Activated T-helper 1 cell treated with anti-CD3 and anti-CD28 coated beads, Interleukin-12 subunit alpha, Interleukin-12 subunit beta, Interleukin-2, Interleukin-4 antibody, amounts not matched to agents 30 ng/mL and 10 ng/mL and 1 ng/mL, durations not matched to agents 14 hours and 24 hours and 36 hours (primary cell): ENCODE measurements at regions not wholly inside any gene's neighbourhood (a gene's known extent, or its start where the extent isn't known, plus 50 kb on each side); places are given as distances from the start of the nearest gene placed in this dataset.
"Not testable (repeated sequence)": the region's sequence is repeated elsewhere in the genome, so short reads cannot be mapped to it uniquely, and the experiment has no call there.

Experiments used
- DNase-seq: peaks from one replicate; pipeline ENCODE4 v3.0.0; 2021; ENCODE audit warnings: low spot score
- H3K27ac Mint-ChIP-seq: one replicate; pipeline ENCODE4 v1.8.0; 2021; ENCODE audit warnings: mild to moderate bottlenecking, mixed read lengths
- H3K27me3 Mint-ChIP-seq: one replicate; pipeline ENCODE4 v1.8.0; 2022; ENCODE audit warnings: mild to moderate bottlenecking, moderate library complexity, mixed read lengths; ENCODE audit not compliant: insufficient read depth
- H3K36me3 Mint-ChIP-seq: one replicate; pipeline ENCODE4 v1.8.0; 2021; ENCODE audit warnings: low read depth, mixed read lengths
- H3K4me1 Mint-ChIP-seq: one replicate; pipeline ENCODE4 v1.8.0; 2021; ENCODE audit warnings: low read depth, mixed read lengths
- H3K4me3 Mint-ChIP-seq: one replicate; pipeline ENCODE4 v1.8.0; 2021; ENCODE audit warnings: mild to moderate bottlenecking, moderate library complexity, mixed read lengths
- H3K9me3 Mint-ChIP-seq: one replicate; pipeline ENCODE4 v1.8.0; 2021; ENCODE audit warnings: mixed read lengths
- intact Hi-C: fragments of 100-400 bp; cut with micrococcal nuclease; formaldehyde crosslinking; loops from one replicate; pipeline ENCODE4 v1.15.1; 2024

DNA sequence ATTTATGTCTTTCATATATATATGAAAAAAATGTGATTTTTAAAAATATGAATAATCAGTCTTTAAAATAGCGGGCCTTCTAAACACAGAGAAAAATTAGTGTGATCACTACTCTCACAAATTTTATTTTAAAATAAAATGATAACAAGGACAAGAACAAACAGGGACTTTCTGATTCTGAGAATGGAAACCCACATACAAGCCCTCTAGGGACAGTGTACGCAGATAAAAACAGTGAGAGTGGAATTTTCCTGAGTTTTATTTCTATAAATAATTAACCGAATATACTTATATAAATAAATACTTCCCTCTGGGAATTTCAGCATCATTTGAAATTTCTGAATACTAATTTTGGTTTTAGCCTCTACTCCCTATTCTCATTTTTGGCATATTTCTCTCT lies 201.4 kb upstream of the CBLB start:
- Mint-ChIP-seq H3K4me3 (no peak overlapping the region), H3K4me1 (peaks cover 15% of the 10 kb centered on the region), H3K36me3 (peaks cover 7% of the 10 kb centered on the region), H3K27ac (no peak overlapping the region), H3K27me3 (no peaks in the 10 kb centered on the region), H3K9me3 (peaks cover 11% of the 10 kb centered on the region)
- intact Hi-C loops: no loop called here
- DNase-seq: no peak

DNA sequence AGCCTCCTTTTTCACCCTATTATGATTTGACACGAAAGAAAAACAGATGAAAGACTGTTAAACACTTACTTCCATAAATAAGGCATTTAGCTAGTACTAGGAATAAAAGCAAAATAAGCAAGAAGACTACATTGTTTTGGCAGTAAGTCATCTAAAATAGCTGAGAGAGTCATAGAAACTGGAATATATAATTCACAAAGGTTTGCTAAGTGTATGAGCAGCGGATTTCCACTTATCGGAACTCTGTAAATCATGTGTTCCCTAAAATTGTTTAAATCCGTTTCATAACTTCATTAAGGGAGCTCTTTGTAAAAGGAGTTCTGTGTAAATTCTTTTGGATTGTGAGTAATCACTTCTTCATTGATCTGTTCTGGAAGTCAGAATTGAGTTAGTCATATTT lies 202.5 kb upstream of the CBLB start:
- H3K27ac Mint-ChIP-seq: no peak overlapping the region
- peaks cover 15% of the 10 kb centered on the region for H3K4me1 Mint-ChIP-seq
- DNase-seq: no peak
- H3K36me3 Mint-ChIP-seq: peaks cover 7% of the 10 kb centered on the region
- H3K27me3 Mint-ChIP-seq: no peaks in the 10 kb centered on the region
- peaks cover 11% of the 10 kb centered on the region for H3K9me3 Mint-ChIP-seq
- H3K4me3 Mint-ChIP-seq: no peak overlapping the region
- intact Hi-C loops: no loop called here

DNA sequence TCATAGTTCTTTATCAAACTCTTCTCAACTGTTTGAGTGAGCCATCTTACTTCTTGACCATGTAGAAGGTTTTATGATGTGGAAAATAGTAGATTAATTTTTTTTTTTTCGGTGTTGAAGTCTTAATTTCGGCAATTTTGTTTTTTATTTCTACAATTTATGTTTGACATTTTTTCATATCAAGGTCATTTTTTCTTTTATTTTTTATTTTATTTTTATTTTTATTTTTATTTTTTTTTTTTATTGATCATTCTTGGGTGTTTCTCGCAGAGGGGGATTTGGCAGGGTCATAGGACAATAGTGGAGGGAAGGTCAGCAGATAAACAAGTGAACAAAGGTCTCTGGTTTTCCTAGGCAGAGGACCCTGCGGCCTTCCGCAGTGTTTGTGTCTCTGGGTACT lies 203.8 kb upstream of the CBLB start:
- H3K4me3 Mint-ChIP-seq, DNase-seq, H3K36me3 Mint-ChIP-seq, intact Hi-C loops, H3K27me3 Mint-ChIP-seq, H3K27ac Mint-ChIP-seq: not testable (repeated sequence)
- H3K9me3 Mint-ChIP-seq: peaks cover 16% of the 10 kb centered on the region
- peaks cover 15% of the 10 kb centered on the region for H3K4me1 Mint-ChIP-seq

GRCh38 chr3:106073806-106074205 lies 205.0 kb upstream of the CBLB start:
- H3K27me3 Mint-ChIP-seq, H3K36me3 Mint-ChIP-seq, intact Hi-C loops, H3K4me3 Mint-ChIP-seq, DNase-seq, H3K27ac Mint-ChIP-seq, H3K4me1 Mint-ChIP-seq: not testable (repeated sequence)
- peaks cover 13% of the 10 kb centered on the region for H3K9me3 Mint-ChIP-seq

GRCh38 chr3:106075731-106076130 lies 206.9 kb upstream of the CBLB start:
- H3K27ac Mint-ChIP-seq, H3K36me3 Mint-ChIP-seq, H3K4me1 Mint-ChIP-seq, DNase-seq, H3K4me3 Mint-ChIP-seq, H3K27me3 Mint-ChIP-seq, intact Hi-C loops: not testable (repeated sequence)
- peaks cover 17% of the 10 kb centered on the region for H3K9me3 Mint-ChIP-seq

DNA sequence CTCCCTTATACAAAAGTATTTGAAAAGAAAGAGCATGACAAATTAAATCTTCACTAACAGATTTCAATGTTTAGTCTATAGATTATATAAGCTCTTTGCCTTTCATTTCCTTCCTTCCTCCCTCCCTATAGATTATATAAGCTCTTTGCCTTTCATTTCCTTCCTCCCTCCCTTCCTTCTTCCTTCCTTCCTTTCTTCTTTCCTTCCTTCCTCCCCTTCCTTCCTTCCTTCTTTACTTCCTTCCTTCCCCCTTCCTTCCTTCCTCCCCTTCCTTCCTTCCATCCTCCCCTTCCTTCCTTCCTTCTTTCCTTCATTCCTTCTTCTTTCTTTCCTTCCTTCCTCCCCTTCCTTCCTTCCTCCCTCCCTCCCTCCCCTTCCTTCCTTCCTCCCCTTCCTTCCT lies 209.8 kb upstream of the CBLB start:
- H3K27ac Mint-ChIP-seq: no peak overlapping the region
- H3K4me3 Mint-ChIP-seq: no peak overlapping the region

GRCh38 chr3:106082616-106083015 lies 213.8 kb upstream of the CBLB start:
- Mint-ChIP-seq H3K27me3 (no peaks in the 10 kb centered on the region), H3K27ac (no peak overlapping the region), H3K36me3 (peaks cover 8% of the 10 kb centered on the region), H3K4me1 (no peaks in the 10 kb centered on the region), H3K9me3 (peaks cover 31% of the 10 kb centered on the region), H3K4me3 (no peak overlapping the region)
- intact Hi-C loops: no loop called here
- no peak for DNase-seq

More for the DNA sequence above, 209.8 kb upstream of the CBLB start:
- Mint-ChIP-seq H3K27me3 (no peaks in the 10 kb centered on the region), H3K9me3 (peaks cover 15% of the 10 kb centered on the region), H3K36me3 (peaks cover 2% of the 10 kb centered on the region), H3K4me1 (no peaks in the 10 kb centered on the region)
- DNase-seq: no peak
- intact Hi-C loops: no loop called here

GRCh38 chr3:106083207-106083606 lies 214.4 kb upstream of the CBLB start:
- intact Hi-C loops: no loop called here
- Mint-ChIP-seq H3K4me3 (no peak overlapping the region), H3K9me3 (peaks cover 33% of the 10 kb centered on the region), H3K36me3 (peaks cover 8% of the 10 kb centered on the region), H3K4me1 (no peaks in the 10 kb centered on the region), H3K27ac (no peak overlapping the region), H3K27me3 (no peaks in the 10 kb centered on the region)
- DNase-seq: no peak

- peak overlapping the region; percentile 18 for H3K27ac Mint-ChIP-seq
- H3K27me3 Mint-ChIP-seq: no peaks in the 10 kb centered on the region
- intact Hi-C loops: no loop called here
- H3K4me1 Mint-ChIP-seq: no peaks in the 10 kb centered on the region
- peaks cover 35% of the 10 kb centered on the region for H3K9me3 Mint-ChIP-seq
- no peak for DNase-seq
- H3K36me3 Mint-ChIP-seq: peaks cover 8% of the 10 kb centered on the region
- H3K4me3 Mint-ChIP-seq: no peak overlapping the region
Measured at GRCh38 chr3:106083854-106084253, 215.0 kb upstream of the CBLB start.

DNA sequence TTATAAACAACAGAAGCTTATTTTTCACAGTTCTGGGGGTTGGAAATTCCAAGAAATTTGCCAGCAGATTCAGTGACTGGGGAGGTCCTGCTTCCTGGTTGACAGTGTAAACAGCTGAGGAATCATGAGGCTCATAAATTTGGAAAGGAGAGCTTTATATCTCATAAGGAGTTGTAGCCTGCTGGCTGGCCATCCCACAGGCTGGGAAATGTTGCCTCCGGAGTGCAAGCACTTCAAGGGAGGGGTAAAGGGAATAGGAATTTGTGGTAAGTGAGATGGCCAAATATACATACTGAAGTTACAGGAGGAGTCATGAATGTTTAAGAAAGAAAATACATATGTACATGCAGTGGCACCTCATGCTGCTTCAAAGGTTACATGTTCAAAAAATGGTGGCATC lies 217.2 kb upstream of the CBLB start:
- no peak for DNase-seq
- intact Hi-C loops: no loop called here
- H3K4me3 Mint-ChIP-seq: no peak overlapping the region
- no peaks in the 10 kb centered on the region for H3K4me1 Mint-ChIP-seq
- H3K9me3 Mint-ChIP-seq: peaks cover 29% of the 10 kb centered on the region
- H3K27me3 Mint-ChIP-seq: no peaks in the 10 kb centered on the region
- no peak overlapping the region for H3K27ac Mint-ChIP-seq
- peaks cover 6% of the 10 kb centered on the region for H3K36me3 Mint-ChIP-seq

DNA sequence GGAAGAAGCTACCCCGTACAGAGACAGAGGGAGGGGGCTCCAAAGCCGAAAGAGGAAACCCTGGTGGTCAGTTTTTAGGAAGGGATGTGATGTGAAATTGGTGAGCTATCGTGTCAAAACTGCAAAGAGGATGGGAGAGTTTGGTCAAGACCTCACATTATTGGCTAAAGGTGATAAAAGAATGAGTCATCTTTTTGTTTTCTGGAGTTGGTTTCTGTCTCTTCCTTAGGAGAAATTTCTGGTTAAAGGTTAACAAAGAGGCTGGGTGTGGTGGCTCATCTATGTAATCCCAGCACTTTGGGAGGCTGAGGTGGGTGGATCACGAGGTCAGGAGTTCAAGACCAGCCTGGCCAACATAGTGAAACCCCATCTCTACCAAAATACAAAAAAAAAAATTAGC lies 217.8 kb upstream of the CBLB start:
- Mint-ChIP-seq H3K4me3 (no peak overlapping the region), H3K9me3 (peaks cover 29% of the 10 kb centered on the region), H3K27ac (no peak overlapping the region), H3K27me3 (no peaks in the 10 kb centered on the region), H3K4me1 (no peaks in the 10 kb centered on the region), H3K36me3 (peaks cover 6% of the 10 kb centered on the region)
- DNase-seq: no peak
- intact Hi-C loops: no loop called here

- DNase-seq: no peak
- H3K36me3 Mint-ChIP-seq: peaks cover 6% of the 10 kb centered on the region
- peaks cover 29% of the 10 kb centered on the region for H3K9me3 Mint-ChIP-seq
Measured at GRCh38 chr3:106088304-106088703, 219.5 kb upstream of the CBLB start.

GRCh38 chr3:106088899-106089298 lies 220.1 kb upstream of the CBLB start:
- peaks cover 27% of the 10 kb centered on the region for H3K9me3 Mint-ChIP-seq
- H3K4me1 Mint-ChIP-seq: no peaks in the 10 kb centered on the region
- DNase-seq: no peak
- peaks cover 3% of the 10 kb centered on the region for H3K36me3 Mint-ChIP-seq
- H3K27me3 Mint-ChIP-seq: no peaks in the 10 kb centered on the region
- no peak overlapping the region for H3K27ac Mint-ChIP-seq
- intact Hi-C loops: no loop called here
- no peak overlapping the region for H3K4me3 Mint-ChIP-seq

More at GRCh38 chr3:106088304-106088703, 219.5 kb upstream of the CBLB start:
- H3K4me3 Mint-ChIP-seq: no peak overlapping the region
- no peak overlapping the region for H3K27ac Mint-ChIP-seq
- H3K27me3 Mint-ChIP-seq: no peaks in the 10 kb centered on the region
- intact Hi-C loops: no loop called here
- no peaks in the 10 kb centered on the region for H3K4me1 Mint-ChIP-seq

DNA sequence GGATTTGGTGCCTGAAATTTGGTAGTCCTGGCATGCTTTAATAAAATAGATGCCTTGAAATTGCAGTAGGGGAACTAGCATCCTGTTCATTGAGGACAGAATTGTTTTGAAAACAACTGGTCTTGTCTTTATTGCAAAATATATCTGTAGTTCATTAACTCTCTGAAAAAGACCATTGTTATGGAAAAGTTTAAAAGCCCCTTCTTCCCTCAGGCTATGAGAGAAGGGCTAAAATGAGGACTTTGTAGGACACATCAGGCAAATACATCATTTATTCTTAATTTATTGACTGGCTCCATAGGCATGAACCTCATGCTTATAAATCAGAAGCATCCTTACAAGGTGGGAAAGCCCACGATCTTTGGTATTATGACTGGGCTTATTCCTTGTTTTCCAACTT lies 221.0 kb upstream of the CBLB start:
- peaks cover 3% of the 10 kb centered on the region for H3K36me3 Mint-ChIP-seq
- peaks cover 27% of the 10 kb centered on the region for H3K9me3 Mint-ChIP-seq
- intact Hi-C loops: no loop called here
- no peaks in the 10 kb centered on the region for H3K27me3 Mint-ChIP-seq
- no peak overlapping the region for H3K27ac Mint-ChIP-seq
- no peaks in the 10 kb centered on the region for H3K4me1 Mint-ChIP-seq
- H3K4me3 Mint-ChIP-seq: no peak overlapping the region
- DNase-seq: no peak
